T-helper 22 cell (primary cell): ENCODE measurements at regions not wholly inside any gene's neighbourhood (a gene's known extent, or its start where the extent isn't known, plus 50 kb on each side); places are given as distances from the start of the nearest gene placed in this dataset.
"Not testable (repeated sequence)": the region's sequence is repeated elsewhere in the genome, so short reads cannot be mapped to it uniquely, and the experiment has no call there.

Source experiments
- DNase-seq: peaks from one replicate; pipeline ENCODE4 v3.0.0-alpha.2; 2020; ENCODE audit warnings: low read depth

DNA sequence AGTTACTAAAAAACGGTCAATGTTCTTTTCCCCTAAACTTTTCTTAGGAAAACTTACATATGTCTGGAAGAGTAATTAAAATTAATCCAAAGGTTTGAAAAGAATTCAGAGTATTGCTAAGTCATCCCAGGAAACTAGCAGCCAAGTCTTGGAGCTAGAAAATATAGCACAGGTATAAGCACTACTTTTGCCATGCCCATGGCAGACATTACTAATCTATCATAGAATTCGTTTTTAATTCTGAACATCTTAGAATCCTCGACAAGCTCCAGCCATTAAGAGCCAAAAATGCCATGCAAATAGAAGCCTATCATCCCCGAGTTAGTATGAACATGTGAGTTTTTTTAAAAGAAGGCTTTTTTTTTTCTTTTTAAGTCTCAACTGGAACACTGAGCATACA is 395.0 kb downstream of the ZEB2 start:
- no peak for DNase-seq

DNA sequence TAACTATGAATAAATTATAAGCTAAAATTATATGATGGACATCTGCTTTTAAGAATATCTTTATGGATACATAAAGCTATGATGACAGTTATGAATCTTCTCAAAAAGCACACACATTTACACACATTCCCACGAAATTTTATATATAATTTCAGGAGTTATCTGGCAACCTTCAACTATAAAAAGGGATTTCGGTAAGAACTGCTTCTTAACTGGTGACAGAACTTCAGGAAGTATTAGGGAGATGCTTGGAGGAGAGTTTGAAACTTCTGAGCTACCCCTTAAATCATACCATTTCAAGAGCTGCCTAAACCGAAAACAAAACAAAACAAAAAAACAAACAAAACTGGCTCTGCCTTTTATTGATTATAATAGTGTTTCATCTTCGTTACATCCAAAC is 399.4 kb downstream of the ZEB2 start:
- DNase-seq: no peak

DNA sequence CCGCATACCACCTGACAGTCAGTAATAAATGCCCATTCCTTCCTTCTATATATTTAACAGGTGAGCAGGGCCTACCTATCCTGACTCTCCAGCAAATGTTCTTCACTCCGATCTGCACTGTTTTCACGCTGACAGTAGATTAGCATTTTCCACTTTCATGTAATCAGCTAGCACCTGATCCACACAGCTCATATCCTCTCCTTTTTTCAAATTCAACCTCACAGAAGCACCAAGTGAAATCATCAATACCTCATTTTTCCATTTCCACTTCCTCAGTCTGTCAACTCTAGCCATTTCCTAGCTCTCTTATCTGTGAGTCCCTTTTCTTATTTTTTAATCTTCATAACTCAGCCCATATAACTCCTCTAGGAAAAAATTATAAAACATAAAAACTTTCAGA is 402.8 kb downstream of the ZEB2 start:
- DNase-seq: no peak

DNA sequence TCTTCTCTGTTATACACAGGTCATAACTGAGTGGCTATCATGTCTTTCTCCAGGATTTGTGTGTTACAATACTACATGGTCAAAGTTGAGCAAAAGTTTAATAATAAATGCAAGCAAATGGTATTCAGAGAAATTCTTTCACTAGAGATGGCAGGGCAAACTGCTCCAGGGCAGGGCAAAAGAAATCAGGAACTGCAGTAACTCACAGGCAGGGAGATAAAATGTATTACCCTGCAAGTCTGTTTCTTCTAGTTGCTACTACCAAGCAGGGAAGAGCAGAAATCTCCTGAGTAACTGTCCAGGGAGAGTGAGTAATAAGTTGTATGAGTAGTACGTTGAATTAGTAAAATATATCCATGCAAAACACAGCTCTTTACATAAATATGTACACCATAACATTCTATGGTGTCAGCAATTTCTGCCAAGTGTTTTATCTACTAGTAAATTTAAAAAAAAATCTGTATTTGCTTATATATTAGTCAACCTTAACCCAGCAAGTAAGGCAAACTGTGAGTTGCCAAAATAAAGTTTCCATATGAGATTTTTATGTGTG is 404.1 kb downstream of the ZEB2 start:
- DNase-seq: no peak

DNA sequence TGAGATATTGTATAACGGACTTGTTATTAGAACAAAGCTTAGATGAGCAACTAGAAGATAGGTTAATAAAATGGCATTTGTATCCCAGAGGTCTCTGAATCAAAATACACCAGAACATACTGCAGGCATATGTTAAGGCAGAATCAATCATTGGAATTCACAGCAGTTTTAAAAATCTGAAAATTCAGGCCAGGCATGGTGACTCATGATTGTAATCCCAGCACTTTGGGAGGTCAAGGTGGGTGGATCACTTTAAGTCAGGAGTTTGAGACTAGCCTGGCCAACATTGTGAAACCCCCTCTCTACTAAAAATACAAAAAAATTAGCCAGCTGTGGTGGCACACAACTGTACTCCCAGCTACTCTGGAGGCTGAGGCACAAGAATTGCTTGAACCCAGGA is 405.2 kb downstream of the ZEB2 start:
- DNase-seq: no peak

DNA sequence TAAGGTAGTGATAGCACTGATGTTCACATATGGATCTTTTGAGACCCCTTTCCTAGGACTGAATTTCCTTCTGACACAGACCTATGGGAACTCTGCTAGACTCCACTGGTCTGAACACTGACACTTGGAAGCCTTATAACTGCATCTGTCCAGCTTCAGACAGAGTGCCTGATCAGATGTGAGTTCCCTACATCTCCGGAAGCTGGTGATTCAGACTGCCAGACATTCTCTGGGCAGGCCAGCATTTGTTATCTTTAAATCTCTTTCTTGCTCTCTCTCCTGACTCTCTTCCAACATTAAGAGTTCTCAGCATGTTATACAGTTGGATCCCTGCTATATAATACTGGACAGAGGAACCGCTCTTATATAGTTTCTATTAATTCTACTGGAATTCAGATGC is 408.5 kb downstream of the ZEB2 start:
- no peak for DNase-seq

DNA sequence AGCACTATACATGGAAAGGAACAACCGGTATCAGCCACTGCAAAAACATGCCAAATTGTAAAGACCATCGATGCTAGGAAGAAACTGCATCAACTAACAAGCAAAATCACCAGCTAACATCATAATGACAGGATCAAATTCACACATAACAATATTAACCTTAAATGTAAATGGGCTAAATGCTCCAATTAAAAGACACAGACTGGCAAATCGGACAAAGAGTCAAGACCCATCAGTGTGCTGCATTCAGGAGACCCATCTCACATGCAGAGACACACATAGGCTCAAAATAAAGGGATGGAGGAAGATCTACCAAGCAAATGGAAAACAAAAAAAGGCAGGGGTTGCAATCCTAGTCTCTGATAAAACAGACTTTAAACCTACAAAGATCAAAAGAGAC is 413.8 kb downstream of the ZEB2 start:
- DNase-seq: not testable (repeated sequence)

DNA sequence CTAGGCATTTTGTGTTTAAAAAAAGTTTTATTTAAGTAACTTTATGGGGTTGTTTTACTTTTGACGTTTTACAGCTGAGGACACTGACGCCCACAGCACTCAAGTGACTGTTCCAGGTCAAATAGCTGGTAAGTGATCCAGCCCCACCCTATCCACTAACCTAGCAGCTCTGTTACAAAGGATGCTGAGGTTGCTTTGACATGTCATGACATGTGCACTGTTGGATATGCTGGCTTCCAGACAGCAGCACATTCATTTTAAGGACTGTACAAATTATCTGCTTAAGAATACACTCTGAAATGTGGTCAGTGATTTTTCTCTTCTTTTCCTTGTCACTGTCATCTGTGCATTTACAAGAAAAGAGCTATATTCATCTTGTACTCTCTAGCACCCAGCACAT is 417.5 kb downstream of the ZEB2 start:
- no peak for DNase-seq

DNA sequence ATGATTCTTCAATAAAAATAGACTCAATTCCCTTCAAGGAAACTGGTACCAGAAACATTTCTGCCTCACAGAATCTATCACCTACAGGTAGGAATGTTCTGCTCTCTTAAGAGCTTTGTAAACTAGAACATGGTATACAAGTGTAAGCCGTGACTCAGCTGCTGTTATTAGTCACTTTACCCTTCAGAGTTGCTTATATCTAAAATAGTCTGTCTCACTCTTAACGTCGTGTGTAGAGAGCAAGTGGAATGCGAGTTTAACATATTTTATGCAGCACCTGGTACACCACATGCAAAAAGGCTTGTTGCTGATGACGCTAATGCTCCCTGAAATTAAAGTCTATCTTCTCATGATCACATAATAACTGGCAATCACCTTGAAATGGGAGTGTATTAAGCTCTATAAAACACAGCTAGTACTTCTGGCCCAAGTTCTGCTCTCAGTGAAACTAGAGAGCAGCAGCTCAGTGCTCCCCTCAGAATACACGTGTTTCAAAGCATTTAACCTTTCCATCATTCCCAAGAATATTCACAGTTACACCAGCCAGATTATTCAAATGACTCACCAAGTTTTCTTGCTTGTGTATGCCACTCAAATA is 420.0 kb downstream of the ZEB2 start:
- DNase-seq: no peak

DNA sequence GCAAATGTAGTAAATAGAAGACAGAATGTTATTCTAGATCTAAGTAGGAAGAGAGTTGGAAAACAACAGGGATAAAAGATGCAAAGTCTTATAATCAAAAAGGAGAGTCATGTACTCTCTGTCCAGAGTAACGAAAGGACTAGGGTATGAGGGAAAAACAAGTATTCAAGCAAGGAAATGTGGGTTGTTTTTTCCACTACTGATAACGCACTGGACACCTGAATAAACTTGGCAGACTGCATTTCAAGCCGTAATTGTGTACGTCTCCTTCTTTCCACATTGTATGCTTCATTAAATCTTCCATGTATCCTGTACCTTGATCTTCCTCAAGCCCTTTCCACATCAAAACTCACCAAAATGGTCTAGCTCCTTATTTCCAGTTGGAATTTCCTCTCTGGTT is 420.6 kb downstream of the ZEB2 start:
- DNase-seq: no peak

DNA sequence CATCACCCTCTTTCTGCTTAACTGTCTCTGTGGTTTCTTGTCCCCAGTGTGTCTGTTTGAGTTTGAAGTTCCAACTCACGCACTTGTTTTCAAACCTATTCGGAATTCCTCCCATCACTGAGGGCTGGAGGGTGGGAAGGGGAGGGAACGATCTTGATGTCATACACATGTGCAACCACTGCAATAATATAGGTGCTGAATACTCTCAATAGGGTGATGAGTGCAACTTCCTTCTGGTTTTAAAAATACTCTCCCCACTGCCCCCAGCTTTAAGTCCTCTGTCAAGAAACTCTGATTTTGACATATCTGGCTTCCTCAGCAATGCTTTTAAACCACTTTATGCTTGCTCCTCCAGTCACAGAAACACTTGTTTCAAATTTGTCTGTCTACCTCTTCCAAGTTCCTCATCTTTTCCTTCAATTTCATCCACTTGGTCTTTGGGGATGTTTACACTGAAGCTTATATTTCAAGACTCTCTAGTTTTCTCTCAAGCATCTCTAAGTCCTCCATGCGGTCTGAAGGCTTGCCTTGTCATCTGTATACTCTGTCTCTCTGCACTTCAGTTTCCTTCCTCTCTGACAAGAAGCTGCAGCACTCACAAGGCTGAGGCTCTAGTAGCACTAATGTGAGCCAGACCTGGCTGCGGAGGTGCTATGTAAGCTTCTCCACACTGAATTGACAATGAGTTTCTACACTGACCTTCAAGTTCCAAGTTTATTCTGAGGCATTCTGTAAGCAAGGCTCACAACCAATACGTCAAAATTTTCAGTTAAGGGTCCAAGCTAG is 422.3 kb downstream of the ZEB2 start:
- DNase-seq: no peak

DNA sequence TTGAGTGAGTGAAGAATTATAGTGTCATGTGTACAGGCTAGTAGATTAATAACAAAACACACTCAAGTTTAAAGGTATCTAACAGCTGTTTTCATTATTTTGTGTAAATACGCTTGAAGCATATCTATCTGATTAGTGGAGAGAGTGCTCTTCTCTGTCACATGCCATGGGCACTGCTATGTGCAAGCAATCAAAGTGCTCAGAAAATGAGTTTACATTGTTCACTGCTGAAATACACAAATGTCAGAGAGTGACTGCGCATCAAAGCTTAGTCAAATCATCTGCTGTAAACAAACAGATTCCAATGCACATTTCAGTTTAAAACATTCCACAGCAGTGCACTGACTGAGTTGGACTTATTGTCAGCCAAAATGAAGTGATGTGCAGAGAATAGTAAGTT is 423.4 kb downstream of the ZEB2 start:
- no peak for DNase-seq

DNA sequence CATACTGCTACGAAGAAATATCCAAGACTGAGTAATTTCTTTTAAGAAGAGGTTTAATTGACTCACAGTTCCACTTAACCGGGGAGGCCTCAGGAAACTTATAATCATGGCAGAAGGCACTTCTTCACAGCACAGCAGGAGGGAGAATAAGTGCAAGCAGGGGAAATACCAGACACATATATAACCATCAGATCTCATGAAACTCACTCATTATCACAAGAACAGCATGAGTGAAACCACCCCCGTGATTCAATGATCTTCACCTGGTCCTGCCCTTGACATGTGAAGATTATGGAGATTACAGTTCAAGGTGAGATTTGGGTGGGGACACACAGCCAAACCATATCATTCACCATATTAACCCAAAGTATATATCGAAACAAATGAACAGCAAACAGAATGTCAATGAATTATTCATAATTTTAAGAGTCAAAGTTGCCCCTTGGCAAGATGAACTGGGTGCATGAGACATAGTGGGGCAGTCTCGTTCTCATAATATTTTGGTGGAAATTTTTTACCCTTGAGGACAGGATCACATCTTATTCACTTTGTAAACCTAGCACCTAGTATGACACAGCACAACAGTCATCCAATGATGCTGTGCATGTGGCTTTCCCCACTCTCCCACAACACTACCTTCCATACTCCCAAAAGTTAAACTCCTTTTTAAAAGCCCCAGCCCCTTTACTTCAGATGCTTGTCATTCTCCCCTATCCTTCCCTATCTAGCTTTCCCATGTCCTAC is 425.3 kb downstream of the ZEB2 start:
- no peak for DNase-seq

DNA sequence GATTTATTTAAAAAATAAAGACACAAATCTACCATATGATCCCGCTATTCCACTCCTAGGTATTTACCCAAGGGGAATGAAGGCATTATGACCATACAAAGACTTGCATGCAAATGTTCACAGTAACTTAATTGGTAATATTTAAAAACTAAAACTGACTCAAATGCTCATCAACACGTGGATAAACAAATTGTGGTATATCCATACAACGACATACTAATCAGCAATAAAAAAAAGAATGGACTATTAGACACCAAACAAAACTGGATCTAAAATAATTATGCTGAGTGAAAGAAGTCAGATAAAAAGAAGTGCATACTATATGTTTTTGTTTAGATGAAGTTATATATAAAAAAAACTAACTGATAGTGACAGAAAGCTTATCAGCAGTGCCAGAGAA is 428.3 kb downstream of the ZEB2 start:
- DNase-seq: no peak

DNA sequence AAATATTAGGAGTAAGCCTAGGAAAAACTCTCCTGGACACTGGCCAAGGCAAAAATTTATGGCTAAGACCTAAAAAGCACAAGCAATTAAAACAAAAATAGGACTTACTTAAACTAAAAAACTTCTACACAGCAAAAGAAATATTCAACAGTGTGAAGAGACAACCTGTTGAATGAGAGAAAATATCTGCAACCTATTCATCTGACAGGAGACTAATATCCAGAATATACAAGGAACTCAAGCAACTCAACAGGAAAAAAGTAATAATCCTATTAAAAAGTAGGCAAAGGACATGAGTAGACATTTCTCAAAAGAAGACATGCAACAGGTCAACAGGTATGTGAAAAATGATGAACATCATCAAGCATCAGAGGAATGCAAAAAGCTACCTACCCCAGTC is 431.1 kb downstream of the ZEB2 start:
- no peak for DNase-seq

DNA sequence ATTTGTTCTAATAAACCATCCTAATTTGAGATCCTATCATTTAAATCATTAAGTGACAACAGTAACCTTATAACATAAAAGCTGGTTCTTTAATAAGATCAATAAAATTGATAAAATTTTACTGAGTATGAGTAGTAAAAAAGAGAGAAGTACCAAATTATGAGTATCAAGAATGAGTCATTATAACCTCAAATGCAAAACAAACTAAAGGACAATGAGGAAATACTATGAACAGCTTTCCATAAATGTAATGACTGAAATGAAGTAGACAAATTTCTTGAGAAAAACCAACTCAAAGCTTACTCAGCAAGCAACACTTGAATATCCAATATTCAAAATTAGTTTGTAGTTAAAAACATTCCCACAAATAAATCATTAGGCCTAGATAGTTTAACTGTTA is 433.0 kb downstream of the ZEB2 start:
- no peak for DNase-seq

DNA sequence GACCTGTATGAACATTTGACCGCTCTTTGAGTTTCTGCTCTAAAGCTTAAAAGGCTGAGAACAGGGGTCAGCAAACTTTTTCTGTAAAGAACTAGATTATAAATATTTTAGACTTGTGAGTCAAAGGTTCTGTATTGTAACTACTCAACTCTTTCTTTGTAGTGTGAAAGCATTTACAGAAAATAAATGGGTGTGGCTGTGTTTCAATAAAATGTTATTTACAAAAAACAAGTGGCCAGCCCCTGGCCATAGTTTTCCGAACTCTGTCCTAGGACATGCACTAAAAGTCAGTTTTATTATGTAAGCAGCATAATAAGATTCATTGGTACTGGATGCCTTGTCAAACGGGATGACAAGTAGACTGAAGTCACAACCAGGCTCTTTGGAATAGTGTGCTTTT is 434.9 kb downstream of the ZEB2 start:
- no peak for DNase-seq

DNA sequence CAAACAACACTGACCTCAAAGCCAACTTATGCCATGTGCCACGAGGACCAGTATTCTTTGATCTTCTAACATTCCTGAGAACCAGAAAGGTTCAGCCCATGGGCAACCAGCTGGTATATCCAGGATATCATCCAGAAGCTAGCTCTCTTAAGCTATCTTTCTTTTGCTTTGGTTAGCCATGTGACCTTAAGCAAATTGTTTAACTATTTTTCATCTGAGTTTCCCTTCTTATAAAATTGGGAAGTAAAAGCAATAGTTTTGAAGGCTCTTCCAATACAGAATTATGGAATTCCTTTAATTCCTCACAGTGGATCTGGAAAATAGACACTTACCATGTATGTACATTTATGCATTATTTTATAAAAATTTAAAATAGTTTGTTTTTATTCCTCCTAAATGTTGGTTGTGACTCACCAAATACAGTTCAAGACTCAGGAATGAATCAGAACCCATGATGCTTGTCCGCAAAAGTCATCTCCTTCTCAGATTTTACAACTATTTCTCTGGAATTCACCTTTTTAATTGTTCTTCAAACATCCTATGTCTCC is 435.7 kb downstream of the ZEB2 start:
- no peak for DNase-seq

DNA sequence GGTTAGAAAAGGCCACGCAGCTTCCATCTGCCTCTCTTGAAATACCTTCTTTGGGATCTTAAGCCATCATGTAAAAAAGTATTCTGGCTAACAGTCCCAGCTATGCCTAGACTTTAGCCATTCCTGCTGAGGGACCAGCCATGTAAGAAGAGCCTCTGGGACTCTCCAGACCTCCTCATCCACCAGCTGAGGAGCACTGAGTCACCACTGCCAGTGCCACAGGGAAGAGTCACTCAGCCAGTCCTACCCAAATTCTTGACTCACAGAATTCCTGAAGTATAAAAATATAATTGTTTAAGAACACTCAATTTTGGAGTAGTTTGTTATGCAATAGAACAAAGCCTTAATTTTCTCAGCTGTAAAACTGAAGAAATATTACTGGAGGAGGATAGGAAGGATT is 436.7 kb downstream of the ZEB2 start:
- DNase-seq: no peak

DNA sequence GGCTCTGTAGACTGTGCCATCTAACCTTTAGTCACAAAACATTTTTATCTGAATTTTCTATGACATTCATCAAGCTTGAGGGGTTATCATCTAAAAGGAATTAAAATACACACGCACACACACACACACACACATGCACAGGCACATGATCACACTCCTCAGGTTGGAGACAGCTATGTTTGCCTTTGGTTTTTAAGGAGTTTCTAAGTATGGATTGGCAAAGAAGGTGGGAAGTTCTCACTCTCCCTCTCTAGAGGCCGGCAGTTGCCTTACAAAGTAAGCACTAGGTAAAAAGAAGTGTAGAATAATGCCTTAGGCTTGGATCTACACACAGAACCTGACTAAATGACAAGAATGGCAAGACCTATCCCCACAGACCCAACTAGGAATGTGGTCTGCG is 437.1 kb downstream of the ZEB2 start:
- DNase-seq: no peak

DNA sequence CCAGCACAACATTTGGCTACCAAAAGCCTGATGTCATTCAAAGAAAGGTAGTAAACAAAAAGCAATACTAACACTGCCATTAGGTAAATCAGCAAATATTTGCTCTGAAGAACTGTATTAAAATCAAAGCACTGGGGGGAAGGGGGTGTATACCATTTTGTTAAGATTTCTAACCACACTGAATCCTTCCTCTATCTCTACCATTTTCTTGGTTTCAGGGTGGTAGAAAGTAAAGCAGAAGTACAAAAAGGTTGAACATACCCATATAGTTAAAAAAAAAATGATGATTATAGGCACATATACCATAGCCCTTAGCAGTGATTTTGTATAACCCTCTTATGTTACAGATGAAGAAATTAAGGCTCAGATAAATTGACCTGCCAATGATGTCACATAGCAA is 437.6 kb downstream of the ZEB2 start:
- no peak for DNase-seq

DNA sequence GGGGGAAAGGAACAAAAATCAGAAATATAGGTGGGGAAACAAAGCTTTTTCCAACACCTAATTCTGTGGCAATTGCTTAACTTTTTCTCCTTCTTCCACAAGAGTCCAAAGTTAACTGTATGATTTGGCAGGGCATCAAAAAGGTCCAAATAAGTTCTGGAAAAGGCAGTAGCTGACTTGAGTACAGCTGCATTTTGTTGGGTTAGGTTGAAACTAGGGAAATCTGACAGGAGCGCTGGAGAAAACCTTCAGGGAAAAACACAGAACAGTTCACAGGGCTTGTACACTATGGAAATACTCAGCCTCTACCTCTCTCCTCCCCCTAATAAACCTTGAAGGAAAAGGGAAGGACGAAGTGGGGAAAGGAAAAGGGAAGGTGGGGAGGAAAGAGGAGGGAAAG is 438.6 kb downstream of the ZEB2 start:
- DNase-seq: no peak

DNA sequence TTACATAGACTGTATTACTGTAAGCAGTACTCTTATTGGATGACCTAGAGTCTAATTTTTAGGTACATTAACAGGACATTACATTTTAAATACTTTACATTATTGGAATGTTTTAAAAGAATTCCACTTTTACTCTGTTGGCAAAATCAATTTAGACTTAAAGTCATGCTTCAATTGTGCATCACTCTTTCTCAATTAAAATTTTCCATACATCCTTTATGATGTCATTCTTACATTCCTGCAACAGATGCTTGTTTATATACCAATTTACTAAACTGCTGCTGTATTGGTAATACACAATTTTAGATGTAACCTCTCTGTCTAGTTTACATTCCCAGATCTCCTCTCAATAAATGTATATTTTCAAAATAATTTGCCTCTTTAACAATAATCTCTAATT is 440.1 kb downstream of the ZEB2 start:
- no peak for DNase-seq
